Testis (tissue), 2 donors: ENCODE measurements at regions not wholly inside any gene's neighbourhood (a gene's known extent, or its start where the extent isn't known, plus 50 kb on each side); places are given as distances from the start of the nearest gene placed in this dataset.
A peak's percentile ranks its signal among the peaks of the same experiment; 100 is the strongest.

Experiments
- DNase-seq: peaks from one replicate; pipeline ENCODE4 v3.0.0-alpha.2; 2019
- H3K27ac ChIP-seq, 2 donors: fragments of 200-600 bp; sonication (generic); one replicate each; pipeline ENCODE4 v1.5.1; 2019
- H3K27me3 ChIP-seq: fragments of 200-600 bp; sonication (generic); one replicate; pipeline ENCODE4 v1.5.1; 2019
- H3K36me3 ChIP-seq: fragments of 200-600 bp; sonication (generic); one replicate; pipeline ENCODE4 v1.5.1; 2017; ENCODE audit warnings: low read depth; ENCODE audit errors: missing control alignments
- H3K4me1 ChIP-seq: fragments of 200-600 bp; sonication (generic); one replicate; pipeline ENCODE4 v1.5.1; 2019
- H3K4me3 ChIP-seq, 2 donors: fragments of 200-600 bp; sonication (generic); one replicate each; pipeline ENCODE4 v1.5.1; 2017 to 2019
- H3K9me3 ChIP-seq: fragments of 200-600 bp; sonication (generic); one replicate; pipeline ENCODE4 v1.5.1; 2017
- POLR2A ChIP-seq: fragments of 450-650 bp; IDR thresholded peaks from one replicate; pipeline ENCODE4 v1.6.1; 2017; ENCODE audit warnings: antibody characterized with exemption, mild to moderate bottlenecking, moderate library complexity
- WGBS, 2 donors: methylation state at CpG; one replicate each; pipeline ENCODE4 v1.1.5; 2018; 5-methylcytosine and 5-hydroxymethylcytosine counted together
- intact Hi-C: fragments of 100-400 bp; cut with DNase I; formaldehyde crosslinking; loops from one replicate; pipeline ENCODE4 v1.15.1; 2023; ENCODE audit warnings: low total_unique reads
- TF ChIP-seq, protein P1 (sequence below), 3 experiments: fragments of 450-650 bp in 2 of 3; fragments of 200-600 bp in 1 of 3; sonication (generic) in 1 of 3; IDR thresholded peaks; one replicate each; pipeline ENCODE4 v1.5.1; 2016 to 2019; ENCODE audit warnings: antibody characterized with exemption in 3 of 3, mild to moderate bottlenecking in 2 of 3, moderate library complexity in 1 of 3

DNA sequence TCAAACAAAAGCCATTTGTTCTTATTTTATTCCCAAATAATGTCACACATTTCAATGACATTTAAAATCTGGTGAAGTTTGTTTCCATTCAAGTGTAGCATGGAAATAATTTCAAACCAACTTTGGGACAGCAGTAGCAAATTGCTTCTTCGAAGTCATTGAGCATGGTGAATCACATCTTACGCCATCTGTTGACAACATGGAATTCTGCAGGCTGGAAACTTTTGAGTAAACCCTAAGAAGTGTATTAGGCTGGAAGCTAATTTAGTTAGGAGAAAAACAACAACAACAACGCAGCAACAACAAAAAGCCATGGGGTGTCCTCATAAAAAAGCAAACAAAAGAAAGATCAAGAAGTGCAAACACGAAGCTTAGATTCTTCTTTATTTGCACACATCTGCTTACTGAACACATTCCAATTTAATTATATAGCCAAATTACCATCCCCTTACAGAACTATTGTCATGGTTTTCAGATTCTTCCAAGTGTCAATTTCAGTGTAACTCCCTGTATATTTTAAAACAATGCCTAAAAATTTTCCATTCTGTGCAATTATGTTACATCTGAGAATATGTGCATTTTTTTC is 659.0 kb upstream of the CDH7 start:
- no peak overlapping the region for H3K4me3 ChIP-seq
- H3K27me3 ChIP-seq: no peaks in the 10 kb centered on the region
- H3K4me1 ChIP-seq: no peaks in the 10 kb centered on the region
- TF ChIP-seq POLR2A: no peak
- TF ChIP-seq, protein P1, sequence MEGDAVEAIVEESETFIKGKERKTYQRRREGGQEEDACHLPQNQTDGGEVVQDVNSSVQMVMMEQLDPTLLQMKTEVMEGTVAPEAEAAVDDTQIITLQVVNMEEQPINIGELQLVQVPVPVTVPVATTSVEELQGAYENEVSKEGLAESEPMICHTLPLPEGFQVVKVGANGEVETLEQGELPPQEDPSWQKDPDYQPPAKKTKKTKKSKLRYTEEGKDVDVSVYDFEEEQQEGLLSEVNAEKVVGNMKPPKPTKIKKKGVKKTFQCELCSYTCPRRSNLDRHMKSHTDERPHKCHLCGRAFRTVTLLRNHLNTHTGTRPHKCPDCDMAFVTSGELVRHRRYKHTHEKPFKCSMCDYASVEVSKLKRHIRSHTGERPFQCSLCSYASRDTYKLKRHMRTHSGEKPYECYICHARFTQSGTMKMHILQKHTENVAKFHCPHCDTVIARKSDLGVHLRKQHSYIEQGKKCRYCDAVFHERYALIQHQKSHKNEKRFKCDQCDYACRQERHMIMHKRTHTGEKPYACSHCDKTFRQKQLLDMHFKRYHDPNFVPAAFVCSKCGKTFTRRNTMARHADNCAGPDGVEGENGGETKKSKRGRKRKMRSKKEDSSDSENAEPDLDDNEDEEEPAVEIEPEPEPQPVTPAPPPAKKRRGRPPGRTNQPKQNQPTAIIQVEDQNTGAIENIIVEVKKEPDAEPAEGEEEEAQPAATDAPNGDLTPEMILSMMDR (IDR thresholded peaks at IDR 0.05): peak in 2 of 3 experiments; percentile 28 to 42
- intact Hi-C loops: no loop called here
- WGBS, 2 donors: 37 to 45% methylated on average over 4 of the region's 4 CpGs
- H3K9me3 ChIP-seq: no peaks in the 10 kb centered on the region
- no peak overlapping the region for H3K27ac ChIP-seq
- no peaks in the 10 kb centered on the region for H3K36me3 ChIP-seq
- peak; percentile 16 for DNase-seq

DNA sequence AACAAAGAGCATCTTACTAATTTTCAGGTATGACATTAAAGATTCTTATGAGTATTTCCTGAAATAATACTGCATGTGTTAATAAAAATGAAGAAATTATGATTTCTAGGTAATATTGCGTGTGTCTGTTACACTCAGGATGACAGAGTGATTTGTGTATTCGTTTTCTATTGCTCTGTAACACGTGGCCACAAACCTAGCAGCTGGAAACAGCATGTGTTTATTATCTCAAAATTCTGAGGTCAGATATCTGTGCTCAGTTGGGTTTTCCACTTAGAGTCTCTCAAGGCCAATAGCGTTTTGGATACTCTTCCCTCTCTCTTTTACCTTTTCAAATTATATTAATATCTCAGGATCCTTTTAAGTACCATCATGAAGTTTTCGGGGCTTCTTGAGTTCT is 667.9 kb upstream of the CDH7 start:
- intact Hi-C loops: no loop called here
- Histone ChIP-seq H3K27ac (no peak overlapping the region), H3K9me3 (no peaks in the 10 kb centered on the region), H3K36me3 (no peaks in the 10 kb centered on the region), H3K4me1 (no peaks in the 10 kb centered on the region), H3K4me3 (no peak overlapping the region), H3K27me3 (no peaks in the 10 kb centered on the region)
- no peak for DNase-seq
- TF ChIP-seq POLR2A: no peak
- TF ChIP-seq, protein P1 (IDR thresholded peaks at IDR 0.05): no peak
- WGBS, 2 donors: 47 to 53% methylated on average over 5 of the region's 5 CpGs

DNA sequence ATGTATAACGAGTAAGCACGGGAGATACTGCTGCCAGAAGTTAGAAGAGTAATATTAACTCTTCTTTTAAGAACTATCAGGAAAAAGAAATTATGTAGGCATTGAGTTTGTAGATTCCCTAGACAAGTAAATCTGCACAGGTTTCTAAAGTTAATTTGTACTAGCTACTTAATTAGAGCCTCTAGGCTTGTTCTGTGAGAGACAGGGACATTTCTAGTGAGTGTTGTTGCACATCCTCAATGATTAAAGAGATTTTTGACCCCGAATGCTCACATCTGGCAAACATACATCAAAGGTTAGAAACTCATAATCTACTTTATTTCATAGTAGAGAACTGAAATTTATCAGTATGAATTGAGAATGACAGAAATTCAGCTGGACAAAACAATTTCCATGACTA is 669.0 kb upstream of the CDH7 start:
- TF ChIP-seq, protein P1 (IDR thresholded peaks at IDR 0.05): no peak
- TF ChIP-seq POLR2A: no peak
- Histone ChIP-seq H3K27me3 (no peaks in the 10 kb centered on the region), H3K4me3 (no peak overlapping the region), H3K27ac (no peak overlapping the region), H3K9me3 (no peaks in the 10 kb centered on the region), H3K4me1 (no peaks in the 10 kb centered on the region), H3K36me3 (no peaks in the 10 kb centered on the region)
- WGBS, 2 donors: 86 to 92% methylated on average over 3 of the region's 3 CpGs
- intact Hi-C loops: no loop called here
- DNase-seq: no peak

DNA sequence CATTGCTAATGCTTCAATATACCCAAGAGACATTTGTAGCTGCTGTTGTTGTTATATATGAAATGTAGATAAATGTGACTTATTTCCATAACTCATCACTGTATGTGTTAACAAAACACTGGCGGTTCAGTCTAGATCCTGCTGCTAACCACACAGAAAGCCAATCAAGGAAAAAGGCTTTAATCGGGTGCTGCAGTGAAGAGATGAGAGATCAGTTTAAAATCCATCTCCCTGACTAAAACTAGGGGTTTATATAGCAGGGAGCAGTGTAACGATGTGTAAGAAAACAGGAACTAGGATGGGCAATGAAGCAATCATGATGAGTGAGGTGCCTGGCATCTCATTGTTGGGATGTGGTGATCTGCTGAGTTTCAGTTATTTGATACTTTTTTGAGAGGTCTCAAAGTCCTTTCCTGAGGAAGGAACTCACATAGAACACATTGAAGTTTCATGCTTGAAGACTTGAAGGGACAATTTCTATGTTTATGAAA is 677.7 kb upstream of the CDH7 start:
- H3K4me3 ChIP-seq: no peak overlapping the region
- intact Hi-C loops: no loop called here
- H3K4me1 ChIP-seq: no peaks in the 10 kb centered on the region
- H3K27ac ChIP-seq: no peak overlapping the region
- no peaks in the 10 kb centered on the region for H3K36me3 ChIP-seq
- 90 to 93% methylated on average over 3 of the region's 3 CpGs for WGBS, 2 donors
- H3K9me3 ChIP-seq: no peaks in the 10 kb centered on the region
- TF ChIP-seq POLR2A: no peak
- TF ChIP-seq, protein P1 (IDR thresholded peaks at IDR 0.05): no peak
- DNase-seq: no peak
- H3K27me3 ChIP-seq: no peaks in the 10 kb centered on the region

DNA sequence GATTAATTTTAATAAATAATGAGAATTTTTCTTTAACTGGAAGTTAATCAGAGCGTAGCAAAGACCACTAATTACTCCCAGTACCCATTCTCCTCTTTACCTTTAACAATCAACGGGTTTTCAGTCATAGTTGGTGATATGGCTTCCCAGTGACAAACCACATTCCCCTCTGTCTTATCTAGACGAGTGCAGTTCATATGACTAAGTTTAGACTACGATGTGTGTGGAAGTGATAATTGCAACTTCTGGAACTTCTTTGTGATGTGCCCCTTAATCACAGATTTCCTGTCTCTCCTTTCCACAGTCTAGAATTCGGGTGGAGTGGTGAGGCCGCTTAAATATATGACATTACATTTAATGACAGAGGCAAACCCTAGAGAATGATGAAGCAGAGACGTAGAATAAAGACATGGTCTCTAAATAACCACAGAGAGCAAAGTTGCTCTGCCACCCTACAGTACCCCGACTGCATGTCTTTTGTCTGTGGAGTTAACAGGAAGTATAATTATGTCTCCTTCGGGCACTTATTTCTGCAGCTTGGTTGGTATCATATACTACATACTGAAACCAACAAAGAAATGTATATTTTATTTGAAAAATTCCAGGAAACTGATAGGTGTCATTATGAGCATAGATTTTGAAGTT is 693.3 kb upstream of the CDH7 start:
- Histone ChIP-seq H3K9me3 (no peaks in the 10 kb centered on the region), H3K27ac (no peak overlapping the region), H3K27me3 (no peaks in the 10 kb centered on the region), H3K36me3 (no peaks in the 10 kb centered on the region), H3K4me1 (no peaks in the 10 kb centered on the region), H3K4me3 (no peak overlapping the region)
- TF ChIP-seq, protein P1 (IDR thresholded peaks at IDR 0.05): no peak
- no peak for TF ChIP-seq POLR2A
- 69 to 77% methylated on average over 9 of the region's 9 CpGs for WGBS, 2 donors
- DNase-seq: no peak
- intact Hi-C loops: no loop called here
